ENCODE measurements at regions not wholly inside any gene's neighbourhood (a gene's known extent, or its start where the extent isn't known, plus 50 kb on each side); places are given as distances from the start of the nearest gene placed in this dataset.
A peak's percentile ranks its signal among the peaks of the same experiment; 100 is the strongest.

DNA sequence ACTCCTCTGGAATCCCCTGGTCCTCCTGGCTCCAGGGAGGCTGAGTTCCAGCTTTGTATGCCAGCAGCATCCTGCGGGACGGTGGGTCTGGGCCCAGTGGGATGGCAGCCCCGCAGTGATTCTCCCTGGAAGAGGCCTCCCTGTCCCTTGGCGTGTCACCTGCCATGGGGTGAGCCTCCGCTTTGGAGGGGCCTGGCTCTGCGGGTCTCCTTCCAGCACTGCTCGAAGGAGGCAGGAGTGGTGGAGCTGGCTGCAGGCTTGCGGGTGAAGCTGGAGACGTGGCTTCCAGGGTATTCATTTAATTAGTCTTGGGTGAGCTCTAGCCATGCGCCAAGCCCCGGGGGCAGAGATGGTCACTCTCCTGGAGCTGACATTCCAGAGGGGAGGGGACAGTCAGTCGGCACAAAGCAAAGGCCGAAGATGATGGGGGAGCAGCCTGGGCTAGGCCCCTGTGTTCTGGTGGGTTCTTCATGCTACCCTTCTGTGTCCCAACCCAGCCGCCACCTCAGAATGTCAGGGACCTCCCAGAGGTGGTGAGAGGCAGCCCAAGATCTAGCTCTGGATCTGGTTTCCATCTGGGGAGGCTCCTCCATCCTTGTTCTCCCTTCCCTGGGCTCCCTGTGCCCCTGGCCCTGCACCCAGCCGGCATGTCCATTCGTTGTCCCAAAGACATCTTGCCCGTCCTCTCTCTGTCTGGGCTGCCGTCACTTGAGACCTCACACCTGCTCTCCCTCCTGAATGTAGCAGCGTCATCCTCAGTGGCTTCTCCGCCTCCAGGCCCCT, 1332.5 kb downstream of the BRD1 start:
- DNase-seq (ENCODE audit: low read depth): no peak
- H3K4me3 ChIP-seq (ENCODE audit: low read depth, low read length): no peak overlapping the region
- in situ Hi-C loops (cut with HindIII; ENCODE audit: low sequenced_read_pairs): loop anchor here (25.0 kb wide), 1 partner anchor 1658 kb away; no protein-coding TSS in a partner anchor
- TF ChIP-seq, protein P1, sequence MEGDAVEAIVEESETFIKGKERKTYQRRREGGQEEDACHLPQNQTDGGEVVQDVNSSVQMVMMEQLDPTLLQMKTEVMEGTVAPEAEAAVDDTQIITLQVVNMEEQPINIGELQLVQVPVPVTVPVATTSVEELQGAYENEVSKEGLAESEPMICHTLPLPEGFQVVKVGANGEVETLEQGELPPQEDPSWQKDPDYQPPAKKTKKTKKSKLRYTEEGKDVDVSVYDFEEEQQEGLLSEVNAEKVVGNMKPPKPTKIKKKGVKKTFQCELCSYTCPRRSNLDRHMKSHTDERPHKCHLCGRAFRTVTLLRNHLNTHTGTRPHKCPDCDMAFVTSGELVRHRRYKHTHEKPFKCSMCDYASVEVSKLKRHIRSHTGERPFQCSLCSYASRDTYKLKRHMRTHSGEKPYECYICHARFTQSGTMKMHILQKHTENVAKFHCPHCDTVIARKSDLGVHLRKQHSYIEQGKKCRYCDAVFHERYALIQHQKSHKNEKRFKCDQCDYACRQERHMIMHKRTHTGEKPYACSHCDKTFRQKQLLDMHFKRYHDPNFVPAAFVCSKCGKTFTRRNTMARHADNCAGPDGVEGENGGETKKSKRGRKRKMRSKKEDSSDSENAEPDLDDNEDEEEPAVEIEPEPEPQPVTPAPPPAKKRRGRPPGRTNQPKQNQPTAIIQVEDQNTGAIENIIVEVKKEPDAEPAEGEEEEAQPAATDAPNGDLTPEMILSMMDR (IDR thresholded peaks at IDR 0.05; ENCODE audit: low read depth, low read length, missing control alignments): no peak

DNA sequence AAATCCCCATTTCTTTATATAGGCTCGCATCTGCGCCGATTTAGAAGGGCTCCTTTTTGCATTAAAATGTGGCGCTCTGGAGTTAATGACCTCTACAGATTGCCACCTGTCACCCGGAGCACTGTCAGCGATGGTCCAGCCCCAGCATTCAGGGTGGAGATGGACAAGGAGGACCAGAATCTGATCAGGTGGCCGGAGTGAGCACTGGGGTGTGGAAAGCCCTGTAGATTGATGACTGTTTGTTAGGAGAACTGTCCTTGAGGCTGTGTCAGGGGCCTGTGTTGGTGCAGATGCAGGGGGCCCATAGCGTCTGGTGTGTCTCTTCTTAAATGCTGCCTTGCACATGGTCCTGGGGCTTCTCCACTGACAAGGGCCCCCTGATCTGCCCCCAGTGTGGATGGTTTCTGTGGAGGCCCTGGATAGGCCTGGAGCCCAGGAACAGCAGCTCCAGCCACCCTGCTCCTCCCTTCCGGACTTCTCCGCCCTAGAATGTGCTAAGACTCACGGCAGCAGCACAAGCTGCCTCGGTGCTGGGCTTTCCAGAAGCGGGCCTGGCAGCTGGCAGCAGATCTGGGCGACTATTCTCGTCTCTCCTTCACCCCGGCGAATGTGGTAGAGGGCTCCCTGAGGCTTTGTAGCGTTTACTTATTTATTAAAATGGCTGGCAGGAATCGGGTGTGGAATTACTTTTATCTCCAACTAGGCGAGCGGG, 1333.3 kb downstream of the BRD1 start:
- no peak overlapping the region for H3K4me3 ChIP-seq (ENCODE audit: low read depth, low read length)
- DNase-seq (ENCODE audit: low read depth): no peak
- TF ChIP-seq, protein P1 (IDR thresholded peaks at IDR 0.05; ENCODE audit: low read depth, low read length, missing control alignments): no peak
- in situ Hi-C loops (cut with HindIII; ENCODE audit: low sequenced_read_pairs): loop anchor here (25.0 kb wide), 1 partner anchor 1657 kb away; no protein-coding TSS in a partner anchor

DNA sequence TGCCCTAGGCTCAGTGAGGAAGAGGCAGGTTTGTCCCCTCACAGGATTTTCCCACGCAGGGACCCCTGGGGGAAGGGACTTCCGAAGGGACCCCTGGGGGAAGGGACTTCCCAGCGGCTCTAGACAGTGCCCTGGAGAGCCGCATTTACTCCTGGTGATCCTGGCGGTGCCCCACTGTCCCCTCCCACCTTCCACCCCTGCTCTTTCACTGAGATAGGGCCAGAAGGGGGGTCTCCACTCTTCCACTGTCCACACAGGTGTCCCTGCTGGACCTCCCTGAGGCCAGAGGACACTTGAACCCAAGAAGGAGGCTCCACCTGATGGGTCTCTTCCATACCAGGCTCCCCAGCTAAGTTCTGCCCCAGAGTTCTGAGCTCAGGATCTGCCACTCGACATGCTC, 1333.9 kb downstream of the BRD1 start:
- H3K4me3 ChIP-seq (ENCODE audit: low read depth, low read length): no peak overlapping the region
- TF ChIP-seq, protein P1 (IDR thresholded peaks at IDR 0.05; ENCODE audit: low read depth, low read length, missing control alignments): no peak
- DNase-seq (ENCODE audit: low read depth): no peak
- in situ Hi-C loops (cut with HindIII; ENCODE audit: low sequenced_read_pairs): loop anchor here (25.0 kb wide), 1 partner anchor 1656 kb away; no protein-coding TSS in a partner anchor

DNA sequence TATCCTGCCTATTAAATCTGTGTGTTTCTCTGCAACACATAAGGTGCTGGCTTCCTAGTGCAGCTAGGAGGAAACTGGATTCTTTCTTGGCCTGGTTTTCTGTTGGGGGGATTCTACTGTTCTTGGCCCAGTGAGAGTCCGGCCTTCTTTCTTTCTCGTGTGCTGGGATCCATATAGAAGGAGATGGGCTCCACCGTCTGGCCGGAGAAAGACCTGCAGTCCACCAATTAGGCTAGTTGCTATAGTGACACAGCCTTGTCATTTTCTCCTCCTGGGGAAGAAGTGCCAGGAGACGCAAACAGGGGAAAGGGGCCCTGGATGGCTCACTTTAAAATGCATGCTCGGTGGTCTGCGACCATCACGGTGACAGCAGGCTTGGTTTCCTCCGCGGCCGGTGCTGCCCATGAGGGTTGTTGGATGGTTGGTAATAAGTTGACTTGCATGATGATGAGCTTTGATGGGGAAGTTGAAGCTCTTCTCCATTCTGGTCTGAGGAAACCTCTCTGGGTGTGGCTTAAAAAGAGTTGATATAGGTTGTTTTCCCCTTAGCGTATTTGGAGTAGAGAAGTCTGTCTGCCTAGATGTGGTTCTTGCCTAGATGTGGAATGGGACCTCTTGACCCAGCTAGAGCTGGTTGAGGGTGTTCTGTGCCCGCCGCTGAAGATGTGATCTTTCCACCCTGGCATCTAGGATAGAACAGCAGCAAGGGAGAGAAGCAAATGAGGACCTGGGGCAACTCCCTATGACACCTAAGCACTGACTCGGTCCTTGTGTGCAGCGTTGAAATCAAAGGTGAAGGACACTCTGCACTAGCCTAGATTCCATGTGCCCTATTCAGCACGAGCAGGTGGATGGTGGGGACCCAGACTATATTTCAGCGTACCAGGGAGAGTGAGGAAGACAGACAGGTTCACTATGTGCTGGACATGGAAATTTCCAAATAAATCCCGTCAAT, 1335.0 kb downstream of the BRD1 start:
- no peak overlapping the region for H3K4me3 ChIP-seq (ENCODE audit: low read depth, low read length)
- TF ChIP-seq, protein P1 (IDR thresholded peaks at IDR 0.05; ENCODE audit: low read depth, low read length, missing control alignments): peak; percentile 90
- in situ Hi-C loops (cut with HindIII; ENCODE audit: low sequenced_read_pairs): loop anchor here (25.0 kb wide), 1 partner anchor 1655 kb away; no protein-coding TSS in a partner anchor
- DNase-seq (ENCODE audit: low read depth): peak; percentile 76

DNA sequence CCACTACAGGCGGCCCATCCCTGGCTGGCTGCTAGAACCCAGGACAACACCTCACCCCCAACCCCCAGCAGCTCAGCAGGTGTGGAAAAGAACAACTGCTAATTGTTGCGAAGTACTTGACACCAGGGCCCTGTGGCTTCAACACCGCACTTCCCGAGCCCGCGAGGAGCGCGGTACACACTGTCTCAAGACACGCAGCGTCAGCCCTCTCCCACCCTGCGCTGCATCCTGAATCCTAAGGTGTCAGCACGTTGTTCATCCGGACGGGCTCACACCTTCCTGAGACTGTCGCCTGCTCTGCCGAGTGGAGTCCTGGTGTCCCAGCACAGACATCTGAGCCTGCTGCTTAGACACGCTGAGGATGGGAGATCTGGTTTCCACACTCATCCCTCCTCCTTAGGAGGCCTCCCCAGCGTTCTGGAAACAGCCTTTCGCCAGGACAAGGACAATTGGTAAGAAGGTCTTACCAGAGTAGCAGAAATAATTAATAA, 1336.2 kb downstream of the BRD1 start:
- DNase-seq (ENCODE audit: low read depth): no peak
- TF ChIP-seq, protein P1 (IDR thresholded peaks at IDR 0.05; ENCODE audit: low read depth, low read length, missing control alignments): no peak
- in situ Hi-C loops (cut with HindIII; ENCODE audit: low sequenced_read_pairs): loop anchor here (25.0 kb wide), 1 partner anchor 1654 kb away; no protein-coding TSS in a partner anchor
- H3K4me3 ChIP-seq (ENCODE audit: low read depth, low read length): no peak overlapping the region
